Neural cell (in vitro differentiated cells): ENCODE measurements at regions not wholly inside any gene's neighbourhood (a gene's known extent, or its start where the extent isn't known, plus 50 kb on each side); places are given as distances from the start of the nearest gene placed in this dataset.
"Not testable (repeated sequence)": the region's sequence is repeated elsewhere in the genome, so short reads cannot be mapped to it uniquely, and the experiment has no call there.

Experiments used
- H2AFZ ChIP-seq: fragments of 200-600, 300-800 bp; sonication (generic), shearing (Covaris generic); 2 replicates; pipeline ENCODE4 v1.6.0; 2014; ENCODE audit warnings: low read depth, mild to moderate bottlenecking, antibody characterized with exemption, low read length, moderate library complexity
- H3F3A ChIP-seq: fragments of 200-600 bp; shearing (Covaris generic); 2 replicates; pipeline ENCODE4 v1.6.1; 2016; ENCODE audit warnings: mild to moderate bottlenecking, moderate library complexity, mixed read lengths, antibody characterized with exemption, low read length; ENCODE audit not compliant: insufficient read depth, poor library complexity, severe bottlenecking
- H3K27ac ChIP-seq: fragments of 200-600, 300-800 bp; sonication (generic), shearing (Covaris generic); 2 replicates; pipeline ENCODE4 v1.5.1; 2014; ENCODE audit warnings: mild to moderate bottlenecking, low read length, moderate library complexity
- H3K27me3 ChIP-seq: fragments of 300-800, 200-600 bp; sonication (generic), shearing (Covaris generic); 2 replicates; pipeline ENCODE4 v1.6.0; 2014; ENCODE audit warnings: mild to moderate bottlenecking, low read depth, low read length, moderate library complexity; ENCODE audit not compliant: insufficient read depth
- H3K36me3 ChIP-seq: fragments of 300-800, 200-600 bp; sonication (generic), shearing (Covaris generic); 2 replicates; pipeline ENCODE4 v1.5.1; 2014; ENCODE audit warnings: mild to moderate bottlenecking, antibody characterized with exemption, low read length, moderate library complexity; ENCODE audit not compliant: insufficient read depth
- H3K4me2 ChIP-seq: fragments of 300-800, 200-600 bp; sonication (generic), shearing (Covaris generic); 2 replicates; pipeline ENCODE4 v1.6.0; 2014; ENCODE audit warnings: mild to moderate bottlenecking, low read length
- H3K4me3 ChIP-seq: fragments of 300-800, 200-600 bp; sonication (generic), shearing (Covaris generic); 2 replicates; pipeline ENCODE4 v1.5.1; 2014; ENCODE audit warnings: mild to moderate bottlenecking, low read length, moderate library complexity
- H3K79me2 ChIP-seq: fragments of 200-600 bp; shearing (Covaris generic); replicated peaks from 2 replicates; pipeline ENCODE4 v1.6.0; 2014; ENCODE audit warnings: mild to moderate bottlenecking, low read length, moderate library complexity; ENCODE audit not compliant: insufficient read depth
- H3K9ac ChIP-seq: fragments of 300-800, 200-600 bp; sonication (generic), shearing (Covaris generic); 2 replicates; pipeline ENCODE4 v1.6.1; 2016; ENCODE audit warnings: mild to moderate bottlenecking, low read length, mixed read lengths
- H3K9me2 ChIP-seq: fragments of 200-600 bp; shearing (Covaris generic); 2 replicates; pipeline ENCODE4 v1.6.1; 2016; ENCODE audit warnings: mild to moderate bottlenecking, low read length, mixed read lengths; ENCODE audit not compliant: insufficient read depth
- H3K9me3 ChIP-seq: fragments of 200-600, 300-800 bp; sonication (generic), shearing (Covaris generic); 2 replicates; pipeline ENCODE4 v1.6.1; 2016; ENCODE audit warnings: mild to moderate bottlenecking, mixed run types, low read length, moderate library complexity, mixed read lengths
- H4K20me1 ChIP-seq: fragments of 200-600 bp; shearing (Covaris generic); 2 replicates; pipeline ENCODE4 v1.6.1; 2016; ENCODE audit warnings: mild to moderate bottlenecking, mixed run types; ENCODE audit not compliant: insufficient read depth
- CTCF ChIP-seq: fragments of 450-650 bp; IDR thresholded peaks from 2 replicates; pipeline ENCODE4 v1.5.1; 2014; ENCODE audit warnings: antibody characterized with exemption, mild to moderate bottlenecking, moderate library complexity; ENCODE audit not compliant: poor library complexity, severe bottlenecking
- EP300 ChIP-seq: fragments of 450-650 bp; conservative IDR thresholded peaks from 2 replicates; pipeline ENCODE4 v1.6.1; 2014; ENCODE audit warnings: antibody characterized with exemption, mild to moderate bottlenecking, moderate library complexity; ENCODE audit not compliant: poor library complexity, severe bottlenecking
- EZH2 ChIP-seq: fragments of 200-600, 300-800 bp; shearing (Covaris generic), sonication (generic); IDR thresholded peaks from 2 replicates; pipeline ENCODE4 v1.6.1; 2014; ENCODE audit warnings: antibody characterized with exemption, low read length, borderline replicate concordance, mild to moderate bottlenecking; ENCODE audit not compliant: insufficient read depth, poor library complexity, severe bottlenecking
- MXI1 ChIP-seq: fragments of 450-650 bp; conservative IDR thresholded peaks from 2 replicates; pipeline ENCODE4 v1.6.1; 2014; ENCODE audit warnings: antibody characterized with exemption, mild to moderate bottlenecking; ENCODE audit not compliant: poor library complexity, severe bottlenecking
- POLR2AphosphoS5 ChIP-seq: IDR thresholded peaks from 2 replicates; pipeline ENCODE4 v1.6.1; 2012
- RAD21 ChIP-seq: fragments of 450-650 bp; conservative IDR thresholded peaks from 2 replicates; pipeline ENCODE4 v1.6.1; 2014; ENCODE audit warnings: antibody characterized with exemption, mild to moderate bottlenecking, moderate library complexity
- REST ChIP-seq: IDR thresholded peaks from 2 replicates; pipeline ENCODE4 v1.6.1; 2012; ENCODE audit warnings: borderline replicate concordance
- SMC3 ChIP-seq: fragments of 450-650 bp; conservative IDR thresholded peaks from 2 replicates; pipeline ENCODE4 v1.6.1; 2014; ENCODE audit warnings: antibody characterized with exemption, mild to moderate bottlenecking, moderate library complexity; ENCODE audit not compliant: poor library complexity
- TAF1 ChIP-seq: IDR thresholded peaks from 2 replicates; pipeline ENCODE4 v1.6.1; 2012; ENCODE audit warnings: low read depth

GRCh38 chr16:55072976-55073375 lies 142.3 kb downstream of the IRX5 start:
- H3K9ac ChIP-seq = no peak overlapping the region
- H3K27me3 ChIP-seq = no peaks in the 10 kb centered on the region
- no peaks in the 10 kb centered on the region for H4K20me1 ChIP-seq
- H3K36me3 ChIP-seq = no peaks in the 10 kb centered on the region
- no peak overlapping the region for H3K4me2 ChIP-seq
- no peaks in the 10 kb centered on the region for H3K9me2 ChIP-seq
- H3K79me2 ChIP-seq = no peaks in the 10 kb centered on the region
- H2AFZ ChIP-seq = no peak overlapping the region
- H3F3A ChIP-seq = no peaks in the 10 kb centered on the region
- no peak overlapping the region for H3K4me3 ChIP-seq
- H3K27ac ChIP-seq = no peak overlapping the region
- H3K9me3 ChIP-seq = no peaks in the 10 kb centered on the region
- no peak for TF ChIP-seq CTCF
- TF ChIP-seq EZH2 = no peak
- no peak for TF ChIP-seq MXI1
- no peak for TF ChIP-seq EP300
- TF ChIP-seq SMC3 = no peak

- H3K36me3 ChIP-seq = no peaks in the 10 kb centered on the region
- H2AFZ ChIP-seq = no peak overlapping the region
- no peak overlapping the region for H3K9ac ChIP-seq
- no peaks in the 10 kb centered on the region for H3K79me2 ChIP-seq
- H3K27me3 ChIP-seq = no peaks in the 10 kb centered on the region
- H3K27ac ChIP-seq = no peak overlapping the region
- no peaks in the 10 kb centered on the region for H4K20me1 ChIP-seq
- no peak for TF ChIP-seq TAF1
- no peak for TF ChIP-seq POLR2AphosphoS5
- no peak for TF ChIP-seq SMC3
- TF ChIP-seq EZH2 = no peak
- no peak for TF ChIP-seq EP300
- no peak for TF ChIP-seq CTCF
- TF ChIP-seq REST = no peak
- TF ChIP-seq RAD21 = no peak
- TF ChIP-seq MXI1 = no peak
- H3K9me3 ChIP-seq = no peaks in the 10 kb centered on the region
- no peaks in the 10 kb centered on the region for H3K9me2 ChIP-seq
- no peaks in the 10 kb centered on the region for H3F3A ChIP-seq
- H3K4me3 ChIP-seq = no peak overlapping the region
- no peak overlapping the region for H3K4me2 ChIP-seq
These were observed 143.2 kb downstream of the IRX5 start for GRCh38 chr16:55073830-55074229.

GRCh38 chr16:55075208-55075607 lies 144.5 kb downstream of the IRX5 start:
- H3K9me3 ChIP-seq, H3K4me2 ChIP-seq, H3K27me3 ChIP-seq, H3K9ac ChIP-seq, H3K36me3 ChIP-seq, H3K9me2 ChIP-seq, H2AFZ ChIP-seq, H4K20me1 ChIP-seq, H3K79me2 ChIP-seq, H3F3A ChIP-seq, H3K27ac ChIP-seq, H3K4me3 ChIP-seq: not testable (repeated sequence)
